GM18511 (cell line): ENCODE measurements at regions not wholly inside any gene's neighbourhood (a gene's known extent, or its start where the extent isn't known, plus 50 kb on each side); places are given as distances from the start of the nearest gene placed in this dataset.
"Not testable (repeated sequence)": the region's sequence is repeated elsewhere in the genome, so short reads cannot be mapped to it uniquely, and the experiment has no call there.

Experiments used
- ATAC-seq: cut with Tn5 transposase; IDR thresholded peaks from one replicate; pipeline ENCODE4 v1.9.1; 2021; ENCODE audit warnings: mild to moderate bottlenecking, moderate library complexity; ENCODE audit not compliant: unreplicated experiment

DNA sequence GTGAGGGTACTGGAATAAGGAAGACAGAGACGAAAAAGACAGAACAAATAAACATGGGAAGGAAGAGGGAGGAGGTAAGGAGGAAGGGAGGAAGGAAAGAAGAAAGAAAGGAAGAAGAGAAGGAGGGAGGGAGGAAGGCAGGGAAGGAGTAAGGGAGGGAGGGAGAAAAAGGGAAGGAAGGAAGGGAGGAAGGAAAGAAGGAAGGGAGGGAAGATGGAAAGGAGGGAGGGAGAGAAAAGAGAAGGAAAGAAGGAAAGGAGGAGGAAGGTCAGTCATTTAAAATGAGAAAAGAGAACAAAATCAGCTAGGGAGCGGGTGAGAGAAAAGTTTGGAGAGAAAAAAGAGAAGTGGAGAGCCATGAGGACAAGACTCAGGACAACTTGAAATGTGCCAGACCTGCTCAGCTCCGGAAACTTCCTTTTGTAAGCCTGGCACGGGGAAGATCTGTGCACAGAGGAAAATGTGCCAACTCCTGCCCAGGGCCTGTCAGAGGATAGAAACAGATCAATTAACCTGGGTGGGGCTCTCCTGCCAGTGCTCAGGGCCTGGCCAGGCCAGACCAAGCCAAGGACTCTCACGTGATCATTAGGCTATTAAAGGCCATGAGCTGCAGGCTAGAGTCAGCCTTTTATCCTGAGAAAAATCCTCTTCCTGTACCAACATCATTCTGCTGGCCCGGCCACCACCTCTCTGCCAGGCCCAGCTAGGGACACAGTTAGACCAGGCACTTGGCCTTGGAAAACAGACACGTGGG lies 50.1 kb upstream of the BCL6 start:
- no peak for ATAC-seq

DNA sequence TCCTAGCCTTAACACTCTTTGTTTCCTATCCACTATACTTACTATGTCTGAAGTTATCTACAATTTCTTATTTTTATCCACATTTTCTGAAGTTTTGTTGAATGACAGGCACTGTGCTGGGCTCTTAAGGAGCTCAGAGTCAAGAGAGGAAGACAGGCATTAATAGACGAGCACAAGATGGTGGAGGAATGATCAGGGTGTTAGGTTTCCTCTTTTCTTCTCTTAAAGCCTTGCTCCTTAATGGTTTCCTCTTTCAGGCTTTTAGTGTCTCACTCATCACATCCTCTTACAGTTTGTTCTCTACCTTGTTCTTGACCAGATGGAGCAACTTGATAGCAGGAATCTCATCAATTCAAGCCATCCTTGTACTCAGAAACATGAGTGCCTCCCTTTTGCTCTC lies 52.9 kb upstream of the BCL6 start:
- no peak for ATAC-seq

DNA sequence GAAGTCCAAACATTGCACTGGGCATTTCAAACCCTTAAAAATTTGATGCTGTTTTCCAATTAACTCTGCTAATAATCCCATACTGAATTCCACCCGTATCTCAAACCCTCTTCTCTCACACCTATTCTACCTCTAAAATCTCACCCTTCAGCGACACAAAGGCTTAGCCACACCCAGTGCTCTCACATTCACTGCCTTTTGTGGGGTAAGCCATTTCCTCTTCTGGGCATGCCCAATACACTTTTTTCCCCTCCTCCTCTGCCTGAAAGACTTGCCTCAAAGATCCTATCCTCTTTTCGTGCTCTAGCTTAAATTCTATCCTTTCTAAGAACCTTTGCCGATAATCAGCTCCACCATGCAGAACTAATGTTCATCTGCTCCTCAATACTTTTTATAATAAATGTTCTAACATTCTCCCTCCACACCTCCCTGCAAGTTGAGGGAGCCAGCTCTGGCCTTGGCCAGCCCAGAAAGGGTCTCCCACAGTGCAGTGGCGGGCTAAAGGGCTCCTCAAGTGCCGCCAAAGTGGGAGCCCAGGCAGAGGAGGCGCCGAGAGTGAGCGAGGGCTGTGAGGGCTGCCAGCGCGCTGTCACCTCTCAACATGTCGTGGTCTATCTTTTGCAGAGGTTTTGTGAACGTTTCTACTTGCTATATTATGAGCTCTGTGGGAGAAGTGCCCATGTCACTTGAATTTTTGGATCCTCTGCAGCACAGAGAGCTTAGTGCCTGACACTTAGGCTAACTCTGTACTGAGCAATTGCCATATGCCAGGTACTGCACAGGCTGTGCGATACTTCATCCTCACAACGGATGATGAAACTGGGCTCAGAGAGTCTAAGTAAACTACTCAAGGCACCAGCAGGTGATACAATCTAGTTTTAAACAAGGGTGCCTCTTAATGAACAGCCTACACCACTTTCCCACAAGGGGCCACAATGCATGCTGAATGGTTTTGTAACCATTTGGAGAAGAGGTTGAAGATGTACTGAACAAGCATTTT lies 53.6 kb upstream of the BCL6 start:
- no peak for ATAC-seq

DNA sequence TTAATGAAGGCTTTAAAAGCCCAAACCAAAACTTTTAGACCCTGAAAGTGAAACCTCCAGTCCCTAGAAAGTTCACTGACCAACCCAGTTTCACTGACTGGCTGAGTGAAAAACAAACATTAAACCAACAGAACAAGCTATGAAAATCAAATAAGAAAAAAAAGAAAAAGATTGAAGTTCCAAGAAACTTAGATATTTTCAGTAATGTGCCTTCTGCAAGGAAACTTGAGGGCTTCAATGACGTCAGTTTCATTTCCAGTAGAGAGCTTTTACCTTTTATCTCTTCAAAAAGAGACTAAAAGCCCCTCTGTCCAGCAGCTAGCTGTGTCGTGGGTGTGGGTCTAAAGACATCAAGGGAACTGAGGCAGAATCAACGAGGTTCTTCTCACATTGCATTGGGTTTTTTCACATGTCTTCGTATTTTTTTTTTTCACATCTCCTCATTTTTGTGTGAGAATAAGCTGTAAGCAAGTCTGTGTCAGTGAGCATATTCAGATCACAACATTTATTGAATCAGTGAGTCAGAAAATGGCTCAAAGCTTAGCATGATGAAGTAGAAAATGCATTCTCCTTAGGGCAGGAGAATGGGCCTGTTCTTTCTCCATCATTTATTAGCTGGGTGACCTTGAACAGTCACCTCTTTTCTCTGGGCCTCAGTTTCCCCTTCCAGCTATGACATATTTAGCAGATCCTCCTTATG lies 54.8 kb upstream of the BCL6 start:
- ATAC-seq: peak; percentile 56

DNA sequence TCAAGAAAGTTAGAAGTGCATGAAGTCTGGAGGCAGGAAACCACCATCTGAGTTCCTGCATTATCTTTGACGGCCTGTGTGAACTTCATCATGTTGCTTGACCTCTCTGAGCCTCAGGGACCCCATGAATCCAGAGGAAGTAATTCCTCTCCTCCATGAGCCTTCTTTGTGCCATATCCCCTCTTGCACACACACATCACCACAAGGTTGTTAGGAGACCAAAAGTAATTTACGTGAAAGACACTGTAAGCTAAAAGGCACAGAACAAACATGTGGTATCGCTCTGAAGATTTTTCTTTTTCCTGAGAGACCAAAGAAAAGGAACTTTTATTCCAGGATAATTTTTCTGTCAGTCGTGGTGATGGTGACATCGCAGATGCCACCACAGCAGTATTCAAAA lies 55.9 kb upstream of the BCL6 start:
- no peak for ATAC-seq

DNA sequence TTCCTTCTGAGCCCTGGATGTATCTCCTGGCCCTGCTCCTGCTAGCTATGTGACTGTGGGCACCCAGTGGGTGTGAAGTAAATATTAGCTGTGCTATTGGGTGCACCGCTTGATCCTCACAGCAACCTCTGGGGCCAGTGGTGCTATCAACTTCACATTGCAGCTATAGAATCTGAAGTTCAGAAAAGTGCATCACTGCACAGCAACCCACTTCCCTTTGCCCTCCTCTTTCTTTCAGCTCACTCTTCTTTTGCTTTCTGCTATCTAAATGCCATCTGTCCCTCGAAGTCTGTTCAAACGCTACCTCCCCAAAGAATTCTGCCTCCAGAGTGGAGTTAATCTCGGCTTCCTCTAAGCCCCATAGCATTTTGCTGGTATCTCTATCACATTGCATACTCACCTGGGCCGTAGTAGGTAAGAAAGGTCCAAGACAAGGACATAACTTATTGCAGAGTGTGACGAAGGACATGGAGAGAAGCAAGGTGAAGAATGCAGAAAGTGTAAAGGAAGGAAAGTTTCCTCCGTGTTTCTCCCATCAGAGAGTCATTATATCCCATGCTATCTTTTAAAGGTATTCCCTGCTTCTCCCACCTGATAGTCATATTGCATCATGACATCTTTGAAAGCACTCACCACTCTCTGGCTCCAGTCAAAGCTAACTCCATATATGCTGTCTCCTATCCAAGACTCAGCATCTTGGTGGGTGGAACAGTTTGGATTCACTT lies 57.1 kb upstream of the BCL6 start:
- no peak for ATAC-seq

DNA sequence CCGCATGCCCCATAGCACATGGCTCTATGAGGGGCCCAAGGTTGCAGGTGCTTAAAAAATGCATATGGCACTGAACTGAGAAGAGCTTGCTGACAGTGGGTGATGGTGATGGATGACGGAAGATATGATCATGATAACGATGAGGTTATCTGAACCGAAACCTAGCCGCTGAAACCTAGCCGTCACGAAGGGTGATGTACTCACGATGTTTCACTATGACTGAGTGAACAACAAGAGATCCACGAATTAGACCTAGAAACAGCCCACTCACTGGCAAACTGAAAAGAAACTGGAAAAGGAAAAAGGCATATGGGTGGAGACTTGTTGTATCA lies 57.6 kb upstream of the BCL6 start:
- peak; percentile 91 for ATAC-seq

DNA sequence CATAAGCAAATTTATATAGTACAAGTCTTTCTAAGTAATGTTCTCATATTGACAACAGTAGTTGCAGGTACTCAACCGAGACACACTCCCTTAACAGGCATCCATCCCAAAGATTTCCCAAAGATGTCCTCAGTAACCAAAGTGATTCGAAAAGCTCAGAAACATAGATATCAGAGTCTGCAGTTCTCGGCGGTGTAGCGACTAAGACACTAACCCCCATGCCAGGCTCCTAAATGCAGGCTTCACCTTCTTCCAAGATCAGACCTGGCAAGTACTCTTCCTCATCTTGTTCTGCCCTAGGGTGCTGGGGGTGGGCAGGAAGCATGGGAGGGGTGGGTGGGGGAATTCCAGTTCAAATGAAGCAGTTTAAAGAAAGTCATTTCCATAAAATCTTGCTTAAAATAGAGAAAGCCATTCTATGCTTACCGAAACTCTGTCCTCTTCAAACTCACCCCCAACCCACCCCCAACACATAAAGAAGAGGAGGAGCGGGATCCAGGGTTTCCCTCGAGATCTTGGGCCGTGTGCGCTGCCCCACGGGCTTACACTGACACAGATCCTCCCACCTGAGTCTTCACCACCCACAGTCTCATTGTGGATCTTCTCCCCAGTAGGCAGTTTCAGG lies 59.0 kb upstream of the BCL6 start:
- no peak for ATAC-seq

DNA sequence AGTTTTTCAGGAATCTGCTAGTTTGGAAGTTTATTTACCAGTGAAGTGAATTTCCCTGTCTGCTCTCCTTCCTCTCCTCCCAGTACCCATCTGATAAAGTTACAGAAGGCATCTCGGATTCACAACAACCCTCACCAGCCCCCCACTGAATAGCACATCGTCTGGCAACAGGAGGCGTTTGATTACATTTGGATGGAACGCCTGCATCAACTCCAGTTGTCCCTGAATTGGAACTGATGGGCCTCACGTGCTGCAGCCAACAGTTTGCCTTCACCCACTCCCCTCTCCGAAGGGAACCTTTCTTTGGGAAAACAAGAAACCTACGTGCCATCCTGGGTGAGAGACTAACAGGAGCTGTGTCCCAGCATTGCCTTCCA lies 59.5 kb upstream of the BCL6 start:
- ATAC-seq: no peak

DNA sequence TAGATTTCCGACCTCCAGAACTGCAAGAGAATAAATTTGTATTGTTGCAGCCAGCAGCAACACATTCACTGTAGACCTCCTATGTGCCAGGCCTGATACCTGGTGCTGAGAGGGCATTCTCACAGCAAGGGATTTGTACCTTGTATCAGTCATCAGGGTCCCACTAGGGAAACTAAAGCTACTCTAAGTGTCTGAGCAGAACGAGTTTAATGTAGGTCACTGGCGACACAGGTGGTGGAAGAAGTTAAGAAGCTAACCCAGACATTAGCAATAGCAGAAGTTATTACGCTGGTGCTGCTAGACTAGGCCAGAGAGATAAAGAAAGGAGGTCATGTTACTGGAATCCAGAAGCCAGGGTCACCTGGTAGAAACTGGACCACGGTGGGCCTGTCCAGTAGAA lies 60.5 kb upstream of the BCL6 start:
- no peak for ATAC-seq

DNA sequence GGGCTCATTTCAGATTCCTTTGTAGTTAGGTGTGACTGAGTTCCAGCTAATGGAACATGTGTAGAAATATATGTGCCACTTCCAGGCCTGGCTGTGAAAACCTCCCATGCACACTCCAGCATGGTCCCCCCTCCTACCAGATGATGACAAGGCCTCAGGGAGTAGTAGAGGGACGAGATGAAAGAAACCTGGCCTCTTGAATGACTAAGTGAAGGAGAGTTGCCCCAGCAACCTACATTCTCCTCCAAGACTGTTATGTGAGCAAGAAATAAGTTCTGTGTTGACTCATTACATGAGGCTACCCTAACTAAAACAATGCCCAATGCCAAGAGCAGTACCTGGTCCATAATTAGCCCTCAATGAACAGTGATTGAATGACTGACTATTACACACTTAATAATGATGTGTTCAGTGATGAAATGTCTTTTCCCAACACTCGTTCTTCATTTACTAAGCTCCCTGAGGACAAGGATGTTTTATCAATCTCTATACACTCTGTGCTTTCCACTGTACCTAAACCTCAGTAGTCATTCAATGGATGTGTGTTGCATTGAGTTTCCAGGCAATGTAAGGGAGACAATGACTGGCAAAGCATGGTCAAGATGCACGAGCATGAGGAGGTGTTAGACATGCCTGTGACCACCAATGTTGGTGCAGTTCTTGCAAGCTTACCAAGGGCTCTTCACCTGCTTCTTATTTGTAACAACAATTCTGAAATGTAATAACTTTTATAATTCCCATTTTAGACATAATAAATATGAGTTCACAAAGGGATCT lies 62.0 kb upstream of the BCL6 start:
- ATAC-seq: no peak

DNA sequence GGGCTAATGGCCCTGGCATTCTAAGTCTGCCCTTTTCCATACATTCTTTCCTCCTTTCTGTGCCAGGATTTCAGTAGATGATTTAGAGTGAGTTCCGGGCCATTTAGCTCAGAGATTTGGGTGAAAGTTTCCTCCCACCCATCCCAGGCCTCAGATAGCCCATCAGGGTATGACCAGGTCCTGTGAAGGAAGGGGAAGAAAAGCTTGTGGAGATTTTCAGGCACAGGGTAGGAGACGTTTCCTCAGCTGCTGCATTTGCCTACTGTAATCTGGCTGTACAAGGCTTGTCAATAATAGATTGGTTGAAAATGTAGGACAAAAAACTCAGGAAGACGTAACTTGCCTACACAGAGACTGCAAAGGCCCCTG lies 63.2 kb upstream of the BCL6 start:
- ATAC-seq: no peak

DNA sequence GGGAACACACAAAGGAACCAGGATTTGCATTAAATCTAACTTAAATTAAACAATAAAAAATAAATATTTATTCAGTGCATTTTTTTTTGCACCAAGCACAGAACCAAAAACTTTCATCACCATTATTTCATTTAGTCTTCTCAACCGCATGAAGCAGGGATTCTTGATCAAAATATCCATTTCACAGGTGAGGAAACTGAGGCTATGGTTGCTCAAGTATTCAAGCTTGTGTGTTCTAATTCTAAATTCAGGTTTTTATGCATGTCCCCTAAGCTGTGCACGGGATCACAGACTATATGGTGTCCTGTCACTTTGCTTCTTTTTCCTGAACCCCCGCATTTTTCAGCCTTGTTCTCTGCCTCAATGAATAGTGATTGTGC lies 64.3 kb upstream of the BCL6 start:
- ATAC-seq: no peak

DNA sequence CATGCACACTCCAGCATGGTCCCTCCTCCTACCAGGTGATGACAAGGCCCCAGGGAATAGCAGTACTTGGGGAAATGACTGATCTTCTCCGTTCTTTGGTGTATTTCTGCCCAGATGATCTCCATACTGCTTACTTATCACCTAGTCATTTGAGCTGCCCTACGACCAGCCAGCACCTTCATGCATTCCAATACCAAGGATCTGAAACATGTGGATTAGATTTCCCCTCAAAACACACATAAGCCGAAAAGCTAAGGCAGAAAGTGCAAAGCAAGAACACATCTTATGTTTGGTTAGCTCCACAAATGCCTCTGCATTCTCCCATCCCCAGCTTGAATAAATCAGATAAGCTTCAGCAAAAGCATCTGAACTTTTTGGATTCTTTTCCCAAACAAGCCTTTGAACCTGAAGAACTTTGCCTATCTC lies 64.8 kb upstream of the BCL6 start:
- ATAC-seq: no peak

DNA sequence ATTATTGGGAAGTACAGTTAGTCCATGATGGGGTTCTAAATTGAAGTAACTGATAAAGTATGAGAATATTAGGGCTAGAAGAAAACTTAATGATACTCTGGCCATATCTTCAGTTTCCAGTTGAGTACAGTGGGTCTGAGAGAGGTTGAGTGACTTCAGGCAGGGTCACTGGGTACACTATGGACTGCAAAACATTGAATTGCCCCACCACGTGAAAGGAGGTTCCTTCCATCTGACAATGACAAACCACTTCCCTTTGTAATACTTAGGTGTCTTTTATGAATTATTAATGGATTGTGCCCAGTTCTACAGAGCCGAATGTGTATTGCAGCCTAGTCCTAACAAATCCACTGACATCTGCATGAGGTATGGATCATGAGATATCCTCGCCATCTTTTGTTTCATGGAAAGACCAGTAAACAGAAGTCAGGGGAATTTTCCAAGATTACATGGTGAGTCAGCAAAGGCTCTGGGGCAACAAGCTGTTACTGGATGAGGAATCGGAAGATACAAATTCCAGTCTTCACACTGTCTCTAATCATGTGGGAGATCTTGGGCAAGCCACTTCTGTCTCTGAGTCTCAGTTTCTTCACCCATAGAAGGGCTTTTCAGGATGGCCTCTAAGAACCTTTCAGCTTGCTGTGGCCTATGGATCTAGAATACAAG lies 66.5 kb upstream of the BCL6 start:
- no peak for ATAC-seq

DNA sequence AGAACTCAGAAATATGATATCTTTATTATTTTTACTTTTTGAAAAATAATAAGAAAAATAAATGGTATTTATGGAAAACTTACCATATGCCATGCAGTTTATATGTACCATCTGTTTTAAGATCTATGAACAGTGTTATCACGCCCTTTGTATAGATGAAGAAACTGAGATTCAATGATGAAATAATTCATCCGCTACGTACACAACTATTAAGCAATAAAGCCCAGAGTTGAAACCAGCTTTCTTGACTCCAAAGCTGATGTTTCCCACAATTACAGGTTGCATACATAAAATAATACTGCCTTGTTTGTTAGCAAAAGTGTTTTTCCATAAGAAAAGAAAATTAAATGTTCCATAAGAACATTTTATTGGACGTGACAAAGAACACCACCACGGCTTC lies 67.2 kb upstream of the BCL6 start:
- ATAC-seq: no peak

DNA sequence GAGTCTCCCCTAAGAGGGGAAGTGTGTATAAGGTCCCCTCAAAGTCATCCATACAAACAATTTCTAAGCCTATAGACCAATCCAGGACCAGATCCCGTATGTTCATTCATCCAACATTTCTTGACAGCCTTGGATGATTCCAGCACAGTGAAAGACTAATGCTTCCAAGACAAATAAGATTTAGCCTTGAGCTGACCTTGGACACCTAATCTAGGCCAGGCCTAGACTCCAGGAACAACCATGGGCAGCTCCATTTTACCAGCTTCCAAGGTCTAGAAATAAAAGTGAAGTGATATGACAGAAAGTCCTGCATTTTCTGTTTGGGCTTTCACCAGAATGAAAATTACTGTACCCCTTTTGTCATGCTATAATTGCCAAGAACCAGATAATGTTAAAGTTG lies 67.9 kb upstream of the BCL6 start:
- no peak for ATAC-seq

DNA sequence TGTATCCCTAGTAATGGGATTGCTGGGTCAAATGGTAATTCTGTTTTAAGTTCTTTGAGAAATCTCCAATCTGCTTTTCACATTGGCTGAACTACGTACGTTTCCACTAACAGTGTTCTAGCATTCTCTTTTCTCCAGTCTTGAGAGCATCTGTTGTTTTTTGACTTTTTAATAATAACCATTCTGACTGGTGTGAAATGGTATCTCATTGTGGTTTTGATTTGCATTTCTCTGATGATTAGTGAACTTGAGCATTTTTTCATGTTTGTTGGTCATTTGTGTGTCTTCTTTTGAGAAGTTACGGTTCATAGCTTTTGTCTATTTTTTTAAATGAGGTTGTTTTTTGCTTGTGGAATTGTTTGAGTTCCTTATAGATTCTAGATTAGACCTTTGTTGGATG lies 72.5 kb upstream of the BCL6 start:
- not testable (repeated sequence) for ATAC-seq

DNA sequence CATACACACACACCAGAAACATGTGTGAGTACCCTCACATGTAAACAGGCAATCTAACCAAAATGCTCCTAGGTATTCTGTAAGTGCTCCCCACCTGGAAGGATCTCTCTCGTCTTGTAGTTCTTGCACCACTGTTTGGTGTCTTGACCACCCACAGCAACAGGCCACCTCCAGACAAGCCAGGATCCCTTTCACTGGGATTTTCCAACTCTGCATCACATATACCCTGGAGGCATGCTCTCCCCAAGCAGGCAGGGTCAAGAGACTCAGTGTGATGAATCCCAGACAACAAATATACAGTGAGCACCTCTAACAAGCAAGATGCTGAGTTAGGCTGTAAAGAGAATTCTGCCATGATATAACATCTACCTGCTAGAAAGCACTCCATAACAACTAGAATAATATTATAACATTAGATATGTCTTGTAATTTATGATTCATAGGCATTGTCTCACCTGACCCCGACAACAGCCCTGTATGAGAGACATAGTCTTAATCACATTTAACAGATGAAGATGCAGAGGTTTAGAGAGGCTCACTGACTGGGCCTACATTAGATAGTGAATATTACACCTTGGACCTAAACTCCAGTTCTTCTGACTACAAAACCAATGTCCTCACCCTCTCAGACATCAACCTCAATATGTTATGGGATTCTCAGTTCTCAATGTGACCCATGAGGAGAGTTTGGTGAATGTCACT lies 76.5 kb upstream of the BCL6 start:
- no peak for ATAC-seq
